GM21447 (cell line): ENCODE measurements at regions not wholly inside any gene's neighbourhood (a gene's known extent, or its start where the extent isn't known, plus 50 kb on each side); places are given as distances from the start of the nearest gene placed in this dataset.

Experiments
- ATAC-seq: cut with Tn5 transposase; IDR thresholded peaks from one replicate; pipeline ENCODE4 v1.9.1; 2021; ENCODE audit not compliant: unreplicated experiment

GRCh38 chr1:59232216-59232615, 64.7 kb upstream of the FGGY start:
- no peak for ATAC-seq

GRCh38 chr1:59233444-59233843, 63.5 kb upstream of the FGGY start:
- no peak for ATAC-seq

- ATAC-seq: no peak
Measured at GRCh38 chr1:59236721-59237545, 60.0 kb upstream of the FGGY start.

GRCh38 chr1:59237900-59238299, 59.0 kb upstream of the FGGY start:
- no peak for ATAC-seq

GRCh38 chr1:59238333-59238934, 58.5 kb upstream of the FGGY start:
- ATAC-seq: no peak

- ATAC-seq: no peak
Measured at GRCh38 chr1:59238993-59239392, 57.9 kb upstream of the FGGY start.

GRCh38 chr1:59241909-59242308, 55.0 kb upstream of the FGGY start:
- no peak for ATAC-seq

- ATAC-seq: no peak
Measured at GRCh38 chr1:59242370-59242769, 54.5 kb upstream of the FGGY start.

GRCh38 chr1:59243550-59243949, 53.3 kb upstream of the FGGY start:
- ATAC-seq: no peak

GRCh38 chr1:59243978-59244377, 52.9 kb upstream of the FGGY start:
- ATAC-seq: no peak

GRCh38 chr1:59244891-59245290, 52.0 kb upstream of the FGGY start:
- no peak for ATAC-seq
